GM19238 (cell line): ENCODE measurements at regions not wholly inside any gene's neighbourhood (a gene's known extent, or its start where the extent isn't known, plus 50 kb on each side); places are given as distances from the start of the nearest gene placed in this dataset.
"Not testable (repeated sequence)": the region's sequence is repeated elsewhere in the genome, so short reads cannot be mapped to it uniquely, and the experiment has no call there.

Source experiments
- DNase-seq: peaks from one replicate; pipeline ENCODE4 v3.0.0; 2011; ENCODE audit warnings: low spot score; ENCODE audit not compliant: insufficient read length

GRCh38 chr3:82627733-82628132 is 866.3 kb upstream of the GBE1 start:
- DNase-seq, result no peak

- DNase-seq, result not testable (repeated sequence)
Measured at GRCh38 chr3:82620744-82621143, 859.3 kb upstream of the GBE1 start.

DNA sequence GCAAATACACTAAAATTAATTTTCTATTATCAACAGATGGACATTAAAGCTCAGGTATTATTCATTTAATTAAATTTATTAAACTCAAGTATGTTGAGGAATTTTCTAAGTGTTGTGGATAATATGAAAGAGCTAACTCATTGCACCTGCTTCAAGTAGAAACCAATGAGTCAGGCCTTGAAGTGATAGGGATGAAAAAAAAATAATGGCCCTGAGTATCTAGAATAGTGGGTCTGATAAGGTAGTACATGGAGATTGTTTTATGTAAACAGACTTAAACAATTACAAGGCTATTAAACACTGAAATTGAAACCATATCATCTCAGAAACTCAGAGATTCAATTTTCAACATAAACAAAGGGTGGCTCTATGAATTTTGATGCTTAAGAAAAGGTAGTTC is 857.1 kb upstream of the GBE1 start:
- DNase-seq, result no peak

GRCh38 chr3:82610236-82610635 is 848.8 kb upstream of the GBE1 start:
- no peak for DNase-seq

DNA sequence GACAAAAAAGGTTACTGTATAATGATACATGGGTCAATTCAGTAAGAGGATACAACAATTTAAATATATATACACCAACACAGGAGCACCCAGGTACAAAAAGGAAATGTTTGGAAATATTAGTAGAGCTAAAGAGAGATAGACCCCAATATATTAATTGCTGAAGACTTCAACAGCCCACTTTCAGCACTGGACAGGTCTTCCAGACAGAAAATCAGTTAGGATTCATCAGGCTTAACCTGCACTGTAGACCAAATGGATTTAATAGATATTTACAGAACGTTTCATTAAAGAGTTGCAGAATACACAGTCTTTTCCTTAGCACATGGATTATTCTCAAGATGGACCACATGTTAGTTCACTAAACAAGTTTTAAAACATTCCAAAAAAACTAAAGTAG is 845.9 kb upstream of the GBE1 start:
- no peak for DNase-seq

GRCh38 chr3:82596805-82597204 is 835.4 kb upstream of the GBE1 start:
- DNase-seq, result no peak

DNA sequence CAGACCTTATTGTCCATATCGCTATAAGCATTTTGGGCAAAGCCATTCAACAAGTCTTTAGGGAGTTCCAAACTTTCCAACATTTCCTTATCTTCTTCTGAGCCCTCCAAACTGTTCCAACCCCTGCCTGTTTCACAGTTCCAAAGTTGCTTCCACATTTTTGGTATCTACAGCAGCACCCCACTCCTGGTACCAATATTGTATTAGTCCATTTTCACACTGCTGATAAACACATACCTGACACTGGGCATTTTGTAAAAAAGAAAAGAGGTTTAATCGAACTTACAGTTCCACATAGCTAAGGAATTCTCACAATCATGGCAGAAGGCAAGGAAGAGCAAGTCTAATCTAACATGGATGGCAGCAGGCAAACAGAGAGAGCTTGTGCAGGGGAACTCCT is 834.1 kb upstream of the GBE1 start:
- no peak for DNase-seq

DNA sequence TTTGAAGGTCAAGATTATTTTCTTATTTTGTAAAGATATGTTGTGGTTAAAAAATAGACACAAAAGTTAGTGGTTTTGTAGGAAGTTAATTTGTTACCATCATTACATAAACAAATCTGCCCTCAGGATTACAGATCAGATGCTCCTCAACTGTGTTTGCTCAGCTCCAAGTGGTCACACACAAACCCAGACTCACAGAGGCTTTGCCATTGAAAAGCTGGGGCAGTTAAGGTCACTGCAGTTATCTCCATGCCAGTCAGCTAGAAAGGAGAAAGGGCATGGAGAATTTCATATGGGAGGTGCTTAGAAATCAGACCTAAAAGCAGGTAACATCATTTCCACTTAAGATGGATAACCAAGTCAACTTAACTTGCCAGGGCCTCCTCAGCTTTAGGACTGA is 825.7 kb upstream of the GBE1 start:
- no peak for DNase-seq

- DNase-seq, result no peak
Measured at GRCh38 chr3:82586414-82586813, 825.0 kb upstream of the GBE1 start.

DNA sequence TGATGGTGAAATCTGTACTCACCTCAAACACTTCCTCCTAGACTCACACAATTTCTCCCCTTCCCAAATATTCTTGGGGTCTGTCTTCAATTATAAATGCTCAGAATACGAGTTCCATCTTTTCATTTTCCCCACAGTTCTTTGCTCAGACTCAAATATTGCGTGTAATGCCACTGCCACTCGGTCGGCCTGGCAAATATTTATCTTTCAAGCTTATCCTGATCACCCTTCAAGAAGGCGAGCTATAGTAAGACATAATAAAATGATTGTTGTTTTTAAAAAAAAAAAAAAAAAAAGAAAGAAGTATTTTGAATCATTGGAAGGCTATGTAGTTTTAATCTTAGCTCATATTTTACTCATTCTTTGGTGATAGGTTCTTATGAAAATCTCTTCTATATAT is 824.6 kb upstream of the GBE1 start:
- DNase-seq, result not testable (repeated sequence)

DNA sequence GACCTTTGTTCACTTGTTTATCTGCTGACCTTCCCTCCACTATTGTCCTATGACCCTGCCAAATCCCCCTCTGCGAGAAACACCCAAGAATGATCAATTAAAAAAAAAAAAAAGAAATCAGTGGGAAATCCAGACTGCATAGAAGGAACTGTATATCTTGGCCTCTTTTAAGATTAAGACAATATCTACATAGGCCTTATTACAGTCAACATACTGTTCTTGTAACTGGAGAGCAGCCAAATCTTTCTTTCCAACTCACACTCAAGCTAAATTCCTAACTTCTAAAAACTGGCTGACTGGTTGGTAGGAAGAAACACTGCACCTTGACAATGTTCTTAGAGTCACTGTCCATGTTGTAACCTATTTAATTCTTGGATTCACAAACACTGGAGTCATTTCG is 824.1 kb upstream of the GBE1 start:
- not testable (repeated sequence) for DNase-seq

DNA sequence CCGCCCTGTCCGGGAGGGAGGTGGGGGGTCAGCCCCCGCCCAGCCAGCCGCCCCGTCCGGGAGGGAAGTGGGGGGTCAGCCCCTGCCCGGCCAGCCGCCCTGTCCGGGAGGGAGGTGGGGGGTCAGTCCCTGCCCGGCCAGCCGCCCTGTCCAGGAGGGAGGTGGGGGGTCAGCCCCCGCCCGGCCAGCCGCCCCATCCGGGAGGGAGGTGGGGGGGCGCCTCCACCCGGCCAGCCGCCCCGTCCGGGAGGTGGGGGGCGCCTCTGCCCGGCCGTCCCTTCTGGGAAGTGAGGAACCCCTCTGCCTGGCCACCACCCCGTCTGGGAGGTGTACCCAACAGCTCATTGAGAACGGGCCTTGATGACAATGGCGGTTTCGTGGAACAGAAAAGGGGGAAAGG is 823.4 kb upstream of the GBE1 start:
- DNase-seq, result not testable (repeated sequence)

DNA sequence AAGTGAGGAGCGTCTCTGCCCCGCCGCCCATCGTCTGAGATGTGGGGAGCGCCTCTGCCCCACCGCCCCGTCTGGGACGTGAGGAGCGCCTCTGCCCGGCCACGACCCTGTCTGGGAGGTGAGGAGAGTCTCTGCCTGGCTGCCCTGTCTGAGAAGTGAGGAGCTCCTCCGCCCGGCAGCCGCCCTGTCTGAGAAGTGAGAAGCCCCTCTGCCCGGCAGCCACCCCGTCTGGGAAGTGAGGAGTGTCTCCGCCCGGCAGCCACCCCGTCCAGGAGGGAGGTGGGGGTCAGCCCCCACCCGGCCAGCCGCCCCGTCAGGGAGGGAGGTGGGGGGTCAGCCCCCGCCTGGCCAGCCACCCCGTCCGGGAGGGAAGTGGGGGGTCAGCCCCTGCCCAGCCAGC is 823.0 kb upstream of the GBE1 start:
- not testable (repeated sequence) for DNase-seq

DNA sequence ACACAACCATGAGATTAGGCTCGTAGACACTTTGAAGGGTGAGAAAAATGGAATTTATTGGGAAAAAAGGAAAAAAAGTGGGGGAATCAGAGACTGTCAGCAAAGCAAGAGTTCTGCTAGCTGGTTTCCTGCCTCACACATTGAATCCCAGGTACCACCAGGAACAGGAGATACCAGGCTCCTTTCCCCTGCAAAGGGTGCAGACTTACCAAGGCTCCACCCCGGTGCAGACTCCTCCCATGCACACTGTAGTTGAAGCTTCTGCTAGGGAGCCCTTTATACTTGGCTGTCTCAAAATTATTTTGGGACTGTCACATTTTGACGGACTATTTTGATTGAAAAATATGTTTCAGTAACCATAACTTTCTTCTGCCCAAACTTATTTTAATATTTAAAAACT is 819.9 kb upstream of the GBE1 start:
- DNase-seq, result no peak

- no peak for DNase-seq
Measured at GRCh38 chr3:82572721-82573120, 811.3 kb upstream of the GBE1 start.

DNA sequence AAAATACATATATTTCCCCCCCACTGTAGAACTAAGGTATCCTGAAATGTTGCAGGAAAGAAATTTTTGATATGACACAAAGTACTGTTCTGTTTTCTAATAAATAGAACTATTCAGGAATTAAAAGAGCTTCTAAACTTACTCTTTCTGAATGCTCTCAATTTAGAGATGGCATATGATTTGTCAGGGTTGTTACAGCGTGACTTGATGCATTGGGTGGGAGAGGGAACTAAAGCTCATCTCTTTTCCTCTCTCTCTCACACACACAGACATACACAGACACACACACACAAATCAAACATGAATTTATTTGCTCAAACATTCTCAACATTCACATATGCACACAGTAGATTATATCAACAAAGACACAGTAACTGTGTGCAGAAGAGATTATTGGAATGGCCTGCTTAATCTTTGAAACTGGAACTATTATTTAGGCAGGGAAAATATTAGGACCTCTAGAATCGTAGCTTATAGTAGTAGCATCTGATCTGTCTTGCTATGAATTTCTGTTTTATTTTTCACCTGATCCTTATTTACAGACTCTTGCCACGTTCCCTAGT is 807.4 kb upstream of the GBE1 start:
- DNase-seq, result no peak

DNA sequence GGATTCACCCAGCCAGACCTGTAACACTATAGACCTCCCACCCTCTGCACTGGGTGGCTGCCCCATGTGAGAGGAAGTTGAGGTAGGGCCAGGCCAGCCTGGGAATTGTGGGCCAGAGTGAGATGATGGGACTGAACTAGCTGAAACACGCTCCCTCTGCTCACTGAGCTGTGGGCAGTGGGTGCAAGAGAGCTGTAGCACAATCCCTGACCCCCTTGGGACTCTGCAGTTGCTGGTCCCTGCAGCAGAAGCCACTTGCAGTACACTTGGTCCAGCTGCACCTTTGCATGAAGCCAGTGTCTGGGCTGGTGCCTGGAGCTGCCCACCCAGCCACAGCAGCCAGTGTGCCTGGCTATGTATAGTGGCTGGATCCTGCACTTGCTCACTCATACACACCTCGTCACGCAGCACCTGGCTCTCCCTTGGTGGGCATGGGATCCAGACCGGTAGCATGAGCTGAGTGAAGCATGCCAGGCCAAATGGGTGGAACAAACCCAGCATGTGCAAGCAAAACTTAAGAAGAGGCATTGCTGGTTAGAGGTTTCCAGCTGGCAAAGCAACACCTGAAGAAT is 805.7 kb upstream of the GBE1 start:
- no peak for DNase-seq

- no peak for DNase-seq
Measured at GRCh38 chr3:82562896-82563295, 801.5 kb upstream of the GBE1 start.

DNA sequence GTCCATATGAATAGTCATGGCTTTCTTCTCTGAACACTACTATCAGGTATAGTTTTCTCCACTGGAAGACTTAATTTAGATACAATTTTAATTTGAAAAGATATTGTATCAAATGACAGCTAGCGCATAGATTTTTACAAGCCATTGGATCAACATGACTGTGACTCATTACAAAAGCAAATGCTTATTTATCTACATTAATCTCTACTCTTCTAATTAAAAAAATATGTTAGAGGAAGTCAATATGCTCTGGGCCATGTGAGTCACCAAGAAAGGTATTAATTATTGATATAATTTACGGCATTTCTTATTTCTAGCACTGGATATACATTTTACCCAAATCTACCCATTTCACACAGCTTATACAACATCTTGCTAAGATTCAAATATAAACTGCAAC is 800.3 kb upstream of the GBE1 start:
- DNase-seq, result no peak

GRCh38 chr3:82558081-82558480 is 796.6 kb upstream of the GBE1 start:
- no peak for DNase-seq

DNA sequence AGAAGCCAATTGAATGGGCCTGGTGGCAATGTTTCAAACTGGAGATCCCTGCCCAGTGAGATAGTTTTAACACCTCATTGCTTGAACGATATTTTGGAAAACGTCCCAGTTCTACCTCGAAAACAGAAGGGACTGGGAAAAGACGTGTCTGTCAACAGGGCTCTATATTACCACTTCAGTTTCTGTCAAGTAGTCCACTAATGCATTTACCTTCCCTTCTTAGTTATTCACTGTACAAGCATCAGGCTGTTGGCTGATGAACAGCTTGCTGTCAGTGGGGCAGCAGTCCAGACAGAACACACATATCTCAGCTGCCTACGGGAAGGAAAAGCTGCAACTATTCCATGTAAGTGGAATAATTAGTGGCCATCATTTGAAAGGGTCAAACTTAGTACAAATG is 794.7 kb upstream of the GBE1 start:
- DNase-seq, result no peak

GRCh38 chr3:82542556-82542955 is 781.1 kb upstream of the GBE1 start:
- not testable (repeated sequence) for DNase-seq

- no peak for DNase-seq
Measured at GRCh38 chr3:82521657-82522056, 760.2 kb upstream of the GBE1 start.

DNA sequence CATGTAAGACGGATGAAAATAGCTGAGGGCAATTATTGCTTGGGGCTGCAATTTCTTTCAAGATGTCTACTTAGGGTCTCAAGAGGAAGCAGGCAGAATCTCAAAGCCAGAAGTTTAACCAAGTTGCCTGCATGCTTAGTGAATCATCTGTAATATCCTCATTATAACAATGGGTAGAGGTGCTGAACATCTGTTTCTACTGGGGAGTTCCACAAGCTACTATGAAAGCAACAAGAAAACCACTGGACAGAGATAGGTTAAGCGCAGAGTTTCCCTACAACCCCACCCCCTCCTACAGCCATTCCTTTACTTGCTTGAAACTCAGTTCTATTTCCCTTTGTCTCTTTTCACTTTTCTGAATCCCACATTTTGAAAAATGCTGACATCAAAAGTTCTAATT is 759.4 kb upstream of the GBE1 start:
- DNase-seq, result no peak
